ENCODE measurements at regions not wholly inside any gene's neighbourhood (a gene's known extent, or its start where the extent isn't known, plus 50 kb on each side); places are given as distances from the start of the nearest gene placed in this dataset.

DNA sequence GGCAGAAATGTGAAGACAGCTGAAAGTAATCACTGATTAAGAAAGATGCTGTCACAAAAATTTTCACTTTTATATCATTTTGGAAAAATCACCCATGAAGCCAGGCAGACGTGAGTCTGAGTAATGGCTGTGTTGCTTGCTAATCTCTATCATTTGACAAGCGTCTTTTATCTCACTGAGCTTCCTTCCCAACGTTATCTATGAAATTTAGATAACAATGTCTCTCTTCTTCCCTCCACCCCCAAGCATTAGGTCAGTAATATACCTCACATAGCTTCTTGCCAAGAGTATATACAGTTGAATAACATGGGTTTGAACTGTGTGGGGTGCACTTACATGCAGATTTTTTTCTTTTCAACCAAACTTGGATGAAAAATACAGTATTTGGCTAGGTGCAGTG is 388.6 kb upstream of the NRXN1 start:
- Mint-ChIP-seq H3K27ac (ENCODE audit: low read depth, unreplicated experiment) (no peak overlapping the region), H3K4me1 (ENCODE audit: insufficient read depth, unreplicated experiment) (no peaks in the 10 kb centered on the region), H3K4me3 (ENCODE audit: unreplicated experiment) (no peak overlapping the region), H3K27me3 (ENCODE audit: insufficient read depth, unreplicated experiment) (no peaks in the 10 kb centered on the region), H3K9me3 (ENCODE audit: unreplicated experiment) (peaks cover 8% of the 10 kb centered on the region), H3K36me3 (ENCODE audit: insufficient read depth, unreplicated experiment) (no peaks in the 10 kb centered on the region)
- POLR2A ChIA-PET = interaction anchor here (0.6 kb wide), 1 partner anchor 1575 kb away, joined by 3 read pairs; no protein-coding TSS in a partner anchor
- no TSS peak for BruUV-seq (replicated peaks)
- DNase-seq (ENCODE audit: unreplicated experiment) = no peak
- TF ChIP-seq, protein P1, sequence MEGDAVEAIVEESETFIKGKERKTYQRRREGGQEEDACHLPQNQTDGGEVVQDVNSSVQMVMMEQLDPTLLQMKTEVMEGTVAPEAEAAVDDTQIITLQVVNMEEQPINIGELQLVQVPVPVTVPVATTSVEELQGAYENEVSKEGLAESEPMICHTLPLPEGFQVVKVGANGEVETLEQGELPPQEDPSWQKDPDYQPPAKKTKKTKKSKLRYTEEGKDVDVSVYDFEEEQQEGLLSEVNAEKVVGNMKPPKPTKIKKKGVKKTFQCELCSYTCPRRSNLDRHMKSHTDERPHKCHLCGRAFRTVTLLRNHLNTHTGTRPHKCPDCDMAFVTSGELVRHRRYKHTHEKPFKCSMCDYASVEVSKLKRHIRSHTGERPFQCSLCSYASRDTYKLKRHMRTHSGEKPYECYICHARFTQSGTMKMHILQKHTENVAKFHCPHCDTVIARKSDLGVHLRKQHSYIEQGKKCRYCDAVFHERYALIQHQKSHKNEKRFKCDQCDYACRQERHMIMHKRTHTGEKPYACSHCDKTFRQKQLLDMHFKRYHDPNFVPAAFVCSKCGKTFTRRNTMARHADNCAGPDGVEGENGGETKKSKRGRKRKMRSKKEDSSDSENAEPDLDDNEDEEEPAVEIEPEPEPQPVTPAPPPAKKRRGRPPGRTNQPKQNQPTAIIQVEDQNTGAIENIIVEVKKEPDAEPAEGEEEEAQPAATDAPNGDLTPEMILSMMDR (IDR thresholded peaks at IDR 0.05; ENCODE audit: unreplicated experiment) = no peak
- CTCF ChIA-PET = interaction anchor here (0.5 to 1.7 kb wide), 5 partner anchors 8 to 994 kb away, joined by 3 to 9 read pairs (median 3); no protein-coding TSS in a partner anchor
- intact Hi-C loops (cut with micrococcal nuclease) = no loop called here

DNA sequence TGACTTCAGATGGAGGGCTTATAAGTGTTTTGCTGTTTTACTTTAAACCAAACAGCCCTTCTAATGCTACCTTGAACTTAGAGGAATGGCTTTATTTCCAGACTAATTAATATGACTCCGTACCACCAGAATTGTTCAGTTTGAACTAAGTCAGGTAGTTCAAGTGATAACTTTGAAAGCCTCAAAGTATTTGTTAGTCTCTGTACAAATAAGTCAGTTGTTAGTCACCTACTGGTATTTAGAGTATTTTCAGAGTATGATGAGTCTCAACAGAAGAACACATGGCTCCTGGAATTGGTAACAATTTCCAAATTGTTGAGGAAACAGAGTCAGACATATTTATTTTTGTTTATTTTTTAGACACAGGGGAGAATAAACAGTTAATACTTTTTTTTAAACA is 381.8 kb upstream of the NRXN1 start:
- Mint-ChIP-seq H3K27ac (ENCODE audit: low read depth, unreplicated experiment) (no peak overlapping the region), H3K4me1 (ENCODE audit: insufficient read depth, unreplicated experiment) (peaks cover 4% of the 10 kb centered on the region), H3K4me3 (ENCODE audit: unreplicated experiment) (no peak overlapping the region), H3K27me3 (ENCODE audit: insufficient read depth, unreplicated experiment) (no peaks in the 10 kb centered on the region), H3K9me3 (ENCODE audit: unreplicated experiment) (peaks cover 9% of the 10 kb centered on the region), H3K36me3 (ENCODE audit: insufficient read depth, unreplicated experiment) (no peaks in the 10 kb centered on the region)
- CTCF ChIA-PET = no interaction called here
- POLR2A ChIA-PET = no interaction called here
- TF ChIP-seq, protein P1 (IDR thresholded peaks at IDR 0.05; ENCODE audit: unreplicated experiment) = no peak
- DNase-seq (ENCODE audit: unreplicated experiment) = no peak
- no TSS peak for BruUV-seq (replicated peaks)
- intact Hi-C loops (cut with micrococcal nuclease) = no loop called here

DNA sequence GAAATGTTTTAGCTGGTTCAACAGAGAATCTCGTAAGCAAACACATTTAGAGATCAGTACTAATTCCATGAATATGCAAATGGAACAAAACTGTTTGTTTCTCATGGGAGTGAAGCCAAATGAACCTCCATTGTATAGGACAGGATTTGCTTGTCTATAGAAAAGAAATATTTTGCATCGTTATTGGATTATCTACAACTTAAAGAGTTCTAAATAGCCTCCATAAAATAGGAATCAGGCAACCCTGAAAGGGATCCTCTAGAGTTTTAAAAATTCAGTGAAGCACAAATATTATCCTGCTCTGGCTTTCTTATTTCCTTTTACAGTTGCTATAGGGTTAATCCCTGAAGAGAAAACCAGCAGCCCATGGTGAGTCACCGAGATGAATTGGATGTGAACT is 378.4 kb upstream of the NRXN1 start:
- Mint-ChIP-seq H3K4me1 (ENCODE audit: insufficient read depth, unreplicated experiment) (peaks cover 4% of the 10 kb centered on the region), H3K9me3 (ENCODE audit: unreplicated experiment) (peaks cover 10% of the 10 kb centered on the region), H3K27me3 (ENCODE audit: insufficient read depth, unreplicated experiment) (no peaks in the 10 kb centered on the region), H3K27ac (ENCODE audit: low read depth, unreplicated experiment) (no peak overlapping the region), H3K4me3 (ENCODE audit: unreplicated experiment) (no peak overlapping the region), H3K36me3 (ENCODE audit: insufficient read depth, unreplicated experiment) (no peaks in the 10 kb centered on the region)
- no peak for DNase-seq (ENCODE audit: unreplicated experiment)
- TF ChIP-seq, protein P1 (IDR thresholded peaks at IDR 0.05; ENCODE audit: unreplicated experiment) = no peak
- intact Hi-C loops (cut with micrococcal nuclease) = no loop called here
- CTCF ChIA-PET = no interaction called here
- POLR2A ChIA-PET = no interaction called here
- BruUV-seq (replicated peaks) = no TSS peak

DNA sequence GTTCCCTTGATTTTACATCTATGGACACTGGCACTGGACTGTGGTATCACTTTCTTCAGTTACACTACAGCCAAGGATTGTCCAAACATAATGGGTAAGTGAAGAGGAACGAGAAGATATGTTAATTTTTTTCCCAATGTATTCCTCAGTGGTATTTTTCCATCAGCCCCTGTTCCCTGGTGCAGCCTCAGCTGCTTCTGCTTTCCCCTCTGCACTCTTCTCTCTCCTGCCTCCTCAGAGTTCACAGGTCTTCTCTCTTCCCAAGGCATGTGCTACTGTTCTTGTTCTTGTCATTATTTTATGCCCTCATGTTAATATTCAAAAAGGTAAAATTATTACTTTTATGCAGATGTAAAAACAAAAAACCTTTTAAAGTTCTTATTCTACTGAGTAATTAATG is 378.0 kb upstream of the NRXN1 start:
- H3K4me3 Mint-ChIP-seq (ENCODE audit: unreplicated experiment) = no peak overlapping the region
- intact Hi-C loops (cut with micrococcal nuclease) = no loop called here
- H3K4me1 Mint-ChIP-seq (ENCODE audit: insufficient read depth, unreplicated experiment) = peaks cover 4% of the 10 kb centered on the region
- no peaks in the 10 kb centered on the region for H3K36me3 Mint-ChIP-seq (ENCODE audit: insufficient read depth, unreplicated experiment)
- no TSS peak for BruUV-seq (replicated peaks)
- ChIA-PET CTCF (interaction anchor here (1.1 kb wide), 1 partner anchor 13 kb away, joined by 4 read pairs; no protein-coding TSS in a partner anchor), POLR2A (no interaction called here)
- no peaks in the 10 kb centered on the region for H3K27me3 Mint-ChIP-seq (ENCODE audit: insufficient read depth, unreplicated experiment)
- TF ChIP-seq, protein P1 (IDR thresholded peaks at IDR 0.05; ENCODE audit: unreplicated experiment) = no peak
- peaks cover 10% of the 10 kb centered on the region for H3K9me3 Mint-ChIP-seq (ENCODE audit: unreplicated experiment)
- no peak for DNase-seq (ENCODE audit: unreplicated experiment)
- H3K27ac Mint-ChIP-seq (ENCODE audit: low read depth, unreplicated experiment) = no peak overlapping the region
